D721Med (cell line): ENCODE measurements at regions not wholly inside any gene's neighbourhood (a gene's known extent, or its start where the extent isn't known, plus 50 kb on each side); places are given as distances from the start of the nearest gene placed in this dataset.

Experiments used
- DNase-seq: peaks from one replicate; pipeline ENCODE4 v3.0.0; 2011; ENCODE audit warnings: low spot score; ENCODE audit not compliant: insufficient read length
- FAIRE-seq: peaks from 2 replicates; lab custom pipeline; 2011; peaks lifted over from hg19 to GRCh38; lab: Jason Lieb, UNC
- TF ChIP-seq, protein P1 (sequence below): IDR thresholded peaks from 2 replicates; pipeline ENCODE4 v1.5.1; 2012; ENCODE audit warnings: mild to moderate bottlenecking, control low read depth; ENCODE audit not compliant: insufficient read depth; ENCODE audit errors: missing control alignments

DNA sequence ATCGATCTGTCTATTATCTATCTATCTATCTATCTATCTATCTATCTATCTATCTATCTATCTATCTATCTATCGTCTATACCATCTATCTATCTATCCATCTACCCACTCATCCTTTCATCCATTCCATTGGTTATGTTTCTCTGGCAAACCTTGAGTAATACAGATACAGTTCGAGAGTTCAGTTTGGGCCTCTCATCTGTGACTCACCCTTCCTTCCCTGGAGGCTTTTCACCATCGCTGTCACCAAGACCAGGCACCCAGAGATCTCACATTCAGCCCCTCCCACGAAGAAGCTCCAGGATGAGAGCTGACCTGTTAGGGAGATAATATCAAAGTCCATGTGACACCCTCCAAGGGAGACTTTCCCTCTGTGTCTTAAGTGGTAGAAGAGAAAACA is 164.1 kb upstream of the CELF4 start:
- TF ChIP-seq, protein P1, sequence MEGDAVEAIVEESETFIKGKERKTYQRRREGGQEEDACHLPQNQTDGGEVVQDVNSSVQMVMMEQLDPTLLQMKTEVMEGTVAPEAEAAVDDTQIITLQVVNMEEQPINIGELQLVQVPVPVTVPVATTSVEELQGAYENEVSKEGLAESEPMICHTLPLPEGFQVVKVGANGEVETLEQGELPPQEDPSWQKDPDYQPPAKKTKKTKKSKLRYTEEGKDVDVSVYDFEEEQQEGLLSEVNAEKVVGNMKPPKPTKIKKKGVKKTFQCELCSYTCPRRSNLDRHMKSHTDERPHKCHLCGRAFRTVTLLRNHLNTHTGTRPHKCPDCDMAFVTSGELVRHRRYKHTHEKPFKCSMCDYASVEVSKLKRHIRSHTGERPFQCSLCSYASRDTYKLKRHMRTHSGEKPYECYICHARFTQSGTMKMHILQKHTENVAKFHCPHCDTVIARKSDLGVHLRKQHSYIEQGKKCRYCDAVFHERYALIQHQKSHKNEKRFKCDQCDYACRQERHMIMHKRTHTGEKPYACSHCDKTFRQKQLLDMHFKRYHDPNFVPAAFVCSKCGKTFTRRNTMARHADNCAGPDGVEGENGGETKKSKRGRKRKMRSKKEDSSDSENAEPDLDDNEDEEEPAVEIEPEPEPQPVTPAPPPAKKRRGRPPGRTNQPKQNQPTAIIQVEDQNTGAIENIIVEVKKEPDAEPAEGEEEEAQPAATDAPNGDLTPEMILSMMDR = no peak
- FAIRE-seq = no peak
- no peak for DNase-seq

DNA sequence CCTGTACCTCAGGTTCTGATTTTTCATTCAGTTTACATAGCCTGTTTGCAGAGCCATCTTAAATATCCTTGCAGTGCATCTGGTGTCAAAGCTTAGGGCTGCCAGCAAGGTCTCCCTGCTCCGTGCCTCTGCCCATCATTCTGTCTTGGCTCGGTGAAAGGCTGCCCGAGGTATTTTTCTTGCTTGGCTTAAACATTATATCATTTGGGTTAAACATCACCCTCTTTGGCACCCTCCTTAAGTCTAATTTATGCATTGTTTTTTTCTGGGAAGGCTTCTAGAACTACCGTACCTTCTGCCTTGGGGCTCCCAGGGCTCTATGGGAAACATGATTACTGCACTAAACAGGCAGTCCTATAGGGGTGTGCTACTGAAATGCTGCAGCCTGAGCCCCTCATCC is 158.6 kb upstream of the CELF4 start:
- TF ChIP-seq, protein P1 = no peak
- no peak for DNase-seq
- no peak for FAIRE-seq

DNA sequence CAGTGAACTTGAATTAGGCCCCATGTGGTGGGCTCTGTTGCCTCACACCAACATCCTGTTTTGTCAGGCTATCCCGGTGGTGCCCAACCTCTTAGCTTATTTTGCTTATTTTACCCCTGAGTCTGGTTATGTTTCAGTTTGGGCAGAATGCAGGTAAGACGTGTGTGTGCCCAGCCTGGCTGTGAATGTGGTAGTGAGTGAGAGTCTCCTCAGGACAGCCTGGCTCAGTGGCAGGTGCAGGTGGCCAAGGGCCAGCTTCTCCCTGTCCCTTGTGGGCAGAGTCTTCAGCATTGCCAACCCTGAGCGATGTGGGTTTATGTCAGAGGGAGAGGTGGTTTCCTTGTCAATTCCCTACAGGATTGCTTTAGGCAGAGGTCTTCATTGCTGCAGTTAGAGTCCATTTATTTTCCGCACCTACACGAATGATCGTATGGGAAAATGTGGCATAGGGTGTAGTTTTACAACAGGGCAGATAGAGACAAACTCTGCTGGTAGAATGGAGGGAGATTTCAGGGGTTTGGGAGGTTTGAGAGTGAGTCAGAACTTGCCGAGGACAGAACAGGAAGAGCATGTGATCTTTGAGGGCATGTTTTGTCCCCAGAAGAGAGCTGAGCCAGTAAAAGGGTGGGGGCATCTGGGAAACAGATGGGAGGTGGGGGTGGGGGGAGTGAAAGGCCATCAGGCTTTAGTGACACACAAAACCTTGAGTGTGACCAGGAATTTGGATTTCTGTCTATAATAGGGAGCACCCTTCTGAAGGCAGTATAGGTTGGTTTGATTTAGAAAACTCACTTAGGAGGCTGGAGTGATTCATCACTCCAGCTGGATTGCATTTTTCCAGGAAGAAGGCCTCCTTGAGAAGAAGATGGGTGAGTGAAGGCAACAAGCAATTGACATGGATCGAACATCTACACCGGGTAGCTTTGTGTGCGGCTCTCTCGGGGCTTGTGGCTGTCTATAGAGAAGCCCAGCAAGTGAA is 156.2 kb upstream of the CELF4 start:
- FAIRE-seq (no peak), DNase-seq (no peak)
- TF ChIP-seq, protein P1 = no peak

DNA sequence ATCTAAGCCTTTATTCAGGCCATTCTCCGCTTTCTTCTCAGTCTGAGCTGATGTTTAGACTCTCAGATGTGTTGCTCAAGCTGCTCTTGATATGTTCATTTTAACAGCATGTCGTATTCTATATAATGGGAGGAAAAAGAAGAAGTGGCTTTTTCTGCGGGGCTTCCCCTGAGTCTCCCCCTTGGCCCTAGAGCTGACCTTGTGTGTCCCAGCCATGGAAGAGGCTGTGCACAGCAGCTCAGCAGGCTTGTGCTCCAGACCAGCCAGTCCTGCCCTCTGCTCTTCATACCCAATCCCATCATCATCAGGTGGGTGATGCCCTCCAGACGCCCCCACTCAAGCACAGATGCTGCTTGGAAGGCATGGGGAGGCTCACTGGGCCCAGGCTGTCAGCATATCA is 155.1 kb upstream of the CELF4 start:
- DNase-seq (no peak), FAIRE-seq (no peak)
- TF ChIP-seq, protein P1 = no peak

DNA sequence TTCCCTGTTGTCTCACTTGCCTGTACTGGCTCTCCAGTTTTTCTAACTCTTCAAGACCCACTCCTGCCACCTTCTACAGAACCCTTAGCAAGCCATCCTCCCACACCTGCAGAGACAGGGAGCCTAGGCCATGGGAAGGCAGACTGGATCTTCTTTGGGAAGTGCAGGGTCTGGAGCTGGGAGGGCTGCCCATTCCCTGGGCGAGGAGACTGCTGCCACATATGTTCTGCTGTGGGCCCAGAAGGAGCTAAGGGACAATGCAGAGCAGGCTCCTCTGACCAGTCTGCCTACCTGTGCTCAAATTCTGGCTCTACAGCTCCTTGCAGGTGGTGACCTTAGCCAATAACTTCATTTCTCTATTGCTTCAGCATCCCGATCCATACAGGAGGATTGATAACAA is 152.1 kb upstream of the CELF4 start:
- TF ChIP-seq, protein P1 = no peak
- no peak for FAIRE-seq
- no peak for DNase-seq

DNA sequence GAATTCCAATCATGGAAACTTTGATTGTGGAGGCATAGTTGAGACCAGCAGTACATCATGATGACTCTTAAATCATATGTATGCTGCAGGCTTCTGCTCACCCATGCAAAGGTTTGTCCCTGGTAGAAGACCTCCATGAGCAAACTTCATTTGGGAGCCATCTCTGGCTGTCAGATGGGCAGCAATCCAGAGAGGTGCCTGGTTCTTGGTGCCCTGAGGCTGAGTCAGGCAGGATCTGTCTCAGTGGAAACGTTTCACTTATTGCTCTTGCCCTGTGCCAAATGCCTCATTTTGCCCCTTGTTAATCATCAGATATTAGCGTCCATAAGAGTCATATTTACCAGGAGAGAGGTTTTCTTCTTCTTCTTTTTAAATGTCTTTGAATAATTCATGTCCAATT is 151.5 kb upstream of the CELF4 start:
- TF ChIP-seq, protein P1 = no peak
- no peak for DNase-seq
- FAIRE-seq = no peak
